ENCODE measurements at regions not wholly inside any gene's neighbourhood (a gene's known extent, or its start where the extent isn't known, plus 50 kb on each side); places are given as distances from the start of the nearest gene placed in this dataset.

GRCh38 chr1:184141361-184141880, 89.9 kb downstream of the TSEN15 start:
- DNase-seq (ENCODE audit: low read depth in 2 of 2) = no peak

DNA sequence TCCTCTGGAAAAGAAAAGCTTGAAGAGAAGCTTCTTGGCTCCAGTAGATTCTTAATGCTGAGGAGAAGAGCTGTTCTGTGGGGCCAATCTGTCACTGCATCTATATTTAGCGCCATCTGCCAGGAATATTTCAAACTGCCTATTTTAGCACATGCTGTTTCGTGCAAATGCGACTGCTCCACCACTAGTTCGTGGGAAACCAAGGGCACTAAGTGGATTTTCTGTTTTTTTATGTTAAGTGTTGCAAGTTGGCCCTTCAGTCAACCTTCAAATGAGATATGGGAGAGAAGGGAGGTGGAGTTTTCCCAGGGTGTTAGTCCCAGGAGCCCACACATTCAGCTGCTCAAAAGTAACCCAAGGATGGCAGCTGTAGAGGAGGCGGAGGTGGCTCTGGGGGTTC, 91.9 kb downstream of the TSEN15 start:
- DNase-seq (ENCODE audit: low read depth in 2 of 2) = no peak

DNA sequence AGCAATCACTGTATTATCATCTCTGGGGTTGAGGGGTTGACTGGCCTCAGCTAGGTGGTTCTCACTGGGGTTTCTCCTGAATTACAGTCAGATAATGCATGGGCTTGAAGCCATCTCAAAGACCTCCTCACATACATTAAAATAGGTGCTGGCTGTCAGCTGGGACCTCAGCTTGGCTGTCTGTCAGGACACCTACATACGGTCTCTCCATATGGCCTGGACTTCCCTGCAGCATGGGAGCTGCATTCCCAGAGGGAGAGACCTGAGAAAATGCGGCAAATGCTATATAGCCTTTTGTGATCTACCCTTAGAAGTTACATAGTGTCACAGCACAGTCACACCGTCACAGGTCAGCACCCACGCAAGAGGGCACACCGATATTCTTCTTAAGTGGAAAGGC, 93.6 kb downstream of the TSEN15 start:
- DNase-seq (ENCODE audit: low read depth in 2 of 2) = no peak

- no peak for DNase-seq (ENCODE audit: low read depth in 2 of 2)
These were observed 94.7 kb downstream of the TSEN15 start for GRCh38 chr1:184146202-184146601.

DNA sequence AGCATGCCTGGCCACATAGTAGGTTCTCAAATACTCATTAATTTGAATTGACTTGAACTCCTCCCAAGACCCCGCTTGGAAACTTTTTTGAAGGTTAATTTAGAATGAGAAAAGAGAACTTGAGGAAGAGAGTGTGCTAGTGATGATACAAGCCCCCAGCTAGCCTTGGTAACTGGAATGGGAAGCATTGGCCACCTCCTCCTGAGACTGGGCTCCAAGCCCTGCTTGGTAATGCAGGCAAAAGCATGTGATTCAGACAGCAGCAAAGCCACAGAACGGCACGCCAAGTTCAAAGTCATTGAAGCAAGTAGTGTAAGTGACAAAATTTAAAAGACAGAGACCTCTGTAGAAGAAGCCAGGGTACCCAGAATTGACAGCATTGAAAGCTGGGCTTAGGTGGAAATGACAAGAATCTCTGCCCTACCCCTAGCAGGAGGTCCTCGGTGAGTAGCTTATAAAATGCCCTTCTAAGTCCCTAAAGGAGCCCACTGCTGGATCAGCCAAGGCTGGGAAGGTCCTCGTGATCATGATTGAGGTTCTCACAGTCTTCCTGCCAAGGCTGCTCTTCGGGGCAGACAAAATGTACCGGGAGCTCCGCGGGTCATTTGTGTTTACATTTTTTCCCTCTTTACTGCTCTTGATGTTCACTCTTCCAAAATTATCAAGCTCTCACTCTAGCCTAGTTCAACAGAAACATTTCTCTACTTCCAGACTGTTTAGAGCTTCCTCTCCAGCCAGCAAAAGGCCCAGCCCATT, 99.4 kb downstream of the TSEN15 start:
- no peak for DNase-seq (ENCODE audit: low read depth in 2 of 2)

GRCh38 chr1:184152434-184152898, 100.9 kb downstream of the TSEN15 start:
- no peak for DNase-seq (ENCODE audit: low read depth in 2 of 2)

DNA sequence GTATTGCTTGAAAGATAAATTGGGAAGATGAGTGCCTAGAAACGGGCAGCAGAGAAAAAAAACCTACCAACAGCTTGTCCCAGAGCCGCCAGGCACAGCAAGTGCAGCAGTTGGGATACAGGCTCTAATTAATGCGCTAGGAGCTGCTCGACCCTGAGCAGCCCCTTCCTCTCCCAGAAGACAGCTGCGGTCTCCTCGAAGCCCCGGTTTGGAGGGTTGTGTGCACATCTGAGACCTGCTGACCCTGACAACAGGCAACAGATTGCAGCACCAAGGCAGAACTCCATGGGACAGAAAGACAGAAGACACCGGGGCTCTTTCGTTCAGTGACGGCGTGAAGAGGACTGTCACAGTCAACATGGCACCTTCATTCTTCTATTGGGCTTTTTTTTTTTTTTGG, 101.4 kb downstream of the TSEN15 start:
- DNase-seq (ENCODE audit: low read depth in 2 of 2) = no peak

DNA sequence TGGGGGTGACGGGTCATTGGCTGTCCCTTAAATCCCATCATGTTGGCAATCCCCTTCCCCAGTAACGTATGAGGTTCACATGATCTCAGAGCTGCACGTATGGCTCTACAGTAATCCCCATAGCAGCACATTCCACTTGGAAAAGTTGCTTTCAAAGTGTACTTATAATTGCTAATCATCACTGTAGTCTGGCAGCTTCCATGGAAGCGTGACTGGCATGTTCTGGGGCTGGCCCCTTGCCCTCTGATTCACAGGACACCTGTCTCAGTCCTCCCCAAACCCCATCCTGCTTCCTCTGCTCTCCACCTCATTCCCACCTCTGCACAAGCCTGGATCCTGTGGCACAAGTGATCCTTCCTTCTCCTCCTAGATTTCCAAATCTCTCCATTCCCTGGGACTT, 102.2 kb downstream of the TSEN15 start:
- DNase-seq (ENCODE audit: low read depth in 2 of 2) = no peak

DNA sequence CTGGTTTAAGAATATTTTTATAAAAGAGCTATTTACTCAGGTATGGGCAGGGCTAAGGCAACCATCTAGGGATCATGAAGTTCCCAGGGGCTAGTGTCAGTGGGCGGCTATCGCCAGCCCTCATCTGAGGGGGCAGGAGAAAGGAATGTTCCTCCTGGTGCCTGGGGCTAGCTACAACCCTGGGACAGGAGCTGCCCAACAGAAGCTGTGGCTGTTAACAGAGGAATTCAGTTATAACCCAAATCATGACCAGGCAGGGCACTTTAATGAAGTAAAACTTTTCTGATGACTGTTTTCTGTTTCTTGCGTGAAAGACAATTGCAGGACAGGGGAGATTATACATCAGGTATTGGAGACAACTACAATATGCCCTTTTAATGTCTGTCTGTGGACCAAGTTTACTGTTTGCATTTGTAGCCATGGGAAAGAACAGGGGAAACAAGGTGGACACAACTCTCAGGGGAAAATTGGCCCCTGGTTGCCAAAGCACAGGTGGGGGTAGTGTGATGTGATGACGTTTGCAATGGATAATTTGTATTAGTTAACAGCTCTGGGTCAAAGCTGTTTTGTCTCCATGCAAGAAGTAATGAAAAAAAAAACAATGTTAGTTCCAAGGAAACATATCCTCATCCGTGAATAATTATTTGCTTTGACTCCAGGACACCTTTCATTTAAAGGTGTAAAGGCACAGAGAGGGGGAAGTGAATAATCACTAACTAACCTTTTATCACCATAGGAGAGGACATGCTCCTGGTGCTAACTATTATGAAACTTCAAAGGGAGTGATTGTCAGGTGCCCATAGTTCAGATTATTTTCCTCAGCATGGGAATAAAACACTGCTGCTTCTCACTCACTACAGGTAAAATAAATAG, 105.2 kb downstream of the TSEN15 start:
- DNase-seq (ENCODE audit: low read depth in 2 of 2) = no peak

- DNase-seq (ENCODE audit: low read depth in 2 of 2) = no peak
These were observed 105.8 kb downstream of the TSEN15 start for GRCh38 chr1:184157394-184157742.

- DNase-seq (ENCODE audit: low read depth in 2 of 2) = no peak
These were observed 107.6 kb downstream of the TSEN15 start for GRCh38 chr1:184158896-184159681.

DNA sequence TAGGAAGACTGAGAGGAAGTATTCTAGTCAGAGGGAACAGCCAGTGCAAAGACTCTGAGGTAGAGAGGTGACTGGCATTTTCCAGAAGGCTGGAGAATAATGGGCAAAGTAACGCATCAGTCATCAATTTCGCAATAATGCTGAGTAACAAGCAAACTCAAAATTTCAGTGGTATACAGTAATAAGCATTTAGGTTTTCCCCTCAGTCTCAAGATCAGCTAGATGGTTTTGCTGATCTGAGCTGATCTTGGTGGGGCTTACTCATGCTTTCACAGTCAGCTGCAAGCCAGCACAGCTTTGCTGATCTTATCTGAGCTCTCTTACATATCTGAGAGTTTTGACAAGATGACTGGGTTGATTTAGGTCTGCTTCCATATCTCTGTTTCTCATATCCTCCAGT, 108.7 kb downstream of the TSEN15 start:
- DNase-seq (ENCODE audit: low read depth in 2 of 2) = peak; percentile 22 to 50

- DNase-seq (ENCODE audit: low read depth in 2 of 2) = peak; percentile 20 to 50
These were observed 109.7 kb downstream of the TSEN15 start for GRCh38 chr1:184161071-184161698.

GRCh38 chr1:184162281-184162680, 110.8 kb downstream of the TSEN15 start:
- DNase-seq (ENCODE audit: low read depth in 2 of 2) = no peak

- no peak for DNase-seq (ENCODE audit: low read depth in 2 of 2)
These were observed 112.3 kb downstream of the TSEN15 start for GRCh38 chr1:184163674-184164465.

DNA sequence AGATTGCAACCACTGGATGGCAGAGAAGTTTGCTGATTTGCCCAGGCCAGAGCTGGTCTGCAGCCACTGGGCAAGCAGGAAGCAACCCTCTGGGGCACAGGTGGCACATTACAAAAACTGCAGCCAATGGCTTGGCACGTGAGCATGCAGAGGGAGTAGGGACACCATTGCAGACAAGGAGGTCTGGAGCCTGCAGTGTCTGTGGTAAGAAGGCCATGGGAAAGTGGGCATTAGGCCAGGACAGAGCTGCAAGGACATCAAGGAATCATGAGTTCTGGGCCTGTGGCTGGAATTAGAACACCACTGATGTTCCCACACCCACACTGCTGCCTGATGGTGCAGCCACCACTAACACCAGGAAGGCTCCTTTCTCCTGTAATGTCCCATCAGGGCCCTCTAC, 113.0 kb downstream of the TSEN15 start:
- DNase-seq (ENCODE audit: low read depth in 2 of 2) = no peak

DNA sequence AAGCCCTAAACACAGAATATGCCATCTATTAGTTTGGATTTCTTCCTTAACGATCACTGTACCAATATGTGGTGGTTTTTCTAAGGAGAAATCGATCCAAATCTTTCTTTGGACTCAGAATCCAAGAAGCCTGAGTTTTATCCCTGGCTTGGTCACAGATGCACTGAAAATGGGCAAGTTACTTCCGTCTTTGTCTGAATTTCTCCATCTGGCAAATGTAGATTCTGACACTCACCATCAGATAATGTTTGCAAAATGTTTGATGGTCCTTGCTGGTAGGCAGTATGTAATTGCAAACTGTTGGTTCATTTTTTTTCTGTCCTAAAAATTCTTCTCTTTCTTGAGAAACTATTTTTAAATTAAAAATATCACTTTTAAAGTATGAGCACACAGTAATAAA, 115.0 kb downstream of the TSEN15 start:
- DNase-seq (ENCODE audit: low read depth in 2 of 2) = no peak

DNA sequence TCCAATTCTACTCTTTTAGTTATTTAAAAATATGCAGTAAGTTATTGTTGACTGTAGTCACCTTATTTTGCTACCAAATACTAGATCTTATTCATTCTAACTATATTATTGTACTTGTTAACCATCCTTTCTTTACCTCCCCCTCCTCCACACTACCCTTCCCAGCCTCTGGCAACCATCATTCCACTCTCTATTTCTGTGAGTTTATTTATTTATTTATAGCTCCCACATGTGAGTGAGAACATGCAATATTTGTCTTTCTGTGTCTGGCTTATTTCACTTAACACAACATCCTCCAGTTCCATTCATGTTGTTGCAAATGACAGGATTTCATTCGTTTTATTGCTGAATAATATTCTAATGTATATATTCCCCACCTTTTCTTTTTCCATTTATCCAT, 115.8 kb downstream of the TSEN15 start:
- DNase-seq (ENCODE audit: low read depth in 2 of 2) = no peak

GRCh38 chr1:184170719-184171118, 119.2 kb downstream of the TSEN15 start:
- no peak for DNase-seq (ENCODE audit: low read depth in 2 of 2)

DNA sequence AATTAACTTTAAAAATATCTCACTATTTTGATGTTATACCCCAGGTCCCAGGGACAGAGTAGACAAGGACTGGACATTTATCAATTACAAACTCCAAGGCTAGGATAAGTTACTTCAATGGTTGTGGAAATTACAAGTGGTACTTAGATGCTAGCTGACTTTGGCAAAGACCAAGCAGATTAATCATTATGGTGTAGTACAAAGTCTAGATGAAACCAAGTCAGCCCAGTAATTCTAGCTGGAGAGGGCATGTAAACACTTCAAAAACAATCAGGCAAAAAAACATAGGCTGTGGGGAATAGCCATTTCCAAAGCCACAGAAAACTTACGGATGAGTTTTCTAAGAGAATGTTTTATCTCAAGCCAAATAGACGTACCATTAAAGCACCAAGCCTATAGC, 124.5 kb downstream of the TSEN15 start:
- no peak for DNase-seq (ENCODE audit: low read depth in 2 of 2)

- DNase-seq (ENCODE audit: low read depth in 2 of 2) = no peak
These were observed 129.5 kb downstream of the TSEN15 start for GRCh38 chr1:184181044-184181443.

All from stimulated activated CD4-positive, alpha-beta T cell treated with anti-CD3 and anti-CD28 coated beads, Interleukin-15, amount 100 ng/mL, for 48 hours (primary cell).